ENCODE measurements at regions not wholly inside any gene's neighbourhood (a gene's known extent, or its start where the extent isn't known, plus 50 kb on each side); places are given as distances from the start of the nearest gene placed in this dataset.
"Not testable (repeated sequence)": the region's sequence is repeated elsewhere in the genome, so short reads cannot be mapped to it uniquely, and the experiment has no call there.

DNA sequence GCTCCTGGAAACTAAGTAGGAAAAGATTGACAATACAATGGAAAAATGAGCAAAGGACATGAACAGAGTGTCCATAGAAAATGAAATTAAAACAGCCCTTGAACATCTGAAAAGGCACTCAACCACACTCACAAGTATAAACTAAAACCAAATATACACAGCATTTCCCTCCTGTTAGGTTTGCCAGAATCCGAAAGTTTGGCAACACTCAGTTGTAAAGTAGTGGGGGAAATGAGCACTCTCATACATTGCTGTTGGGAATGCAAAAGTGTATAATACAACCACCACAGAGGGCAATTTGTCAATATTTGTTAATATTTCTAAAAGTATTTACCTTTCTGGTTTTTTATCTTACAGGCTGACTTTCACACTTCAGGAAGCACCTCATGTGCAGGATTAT lies 84.2 kb upstream of the TMEM164 start:
- no peak for DNase-seq (ENCODE audit: extremely low spot score)
- TF ChIP-seq TARDBP (IDR thresholded peaks at IDR 0.05) (no peak), HDGF (IDR thresholded peaks at IDR 0.05; ENCODE audit: borderline replicate concordance) (no peak), CTBP1 (IDR thresholded peaks at IDR 0.05; ENCODE audit: borderline replicate concordance) (no peak), FOXM1 (IDR thresholded peaks at IDR 0.05; ENCODE audit: borderline replicate concordance) (no peak)
- ChIA-PET CTCF (interaction anchor here (0.7 kb wide), 1 partner anchor 228 kb away, joined by 3 read pairs; no protein-coding TSS in a partner anchor), POLR2A (no interaction called here)

DNA sequence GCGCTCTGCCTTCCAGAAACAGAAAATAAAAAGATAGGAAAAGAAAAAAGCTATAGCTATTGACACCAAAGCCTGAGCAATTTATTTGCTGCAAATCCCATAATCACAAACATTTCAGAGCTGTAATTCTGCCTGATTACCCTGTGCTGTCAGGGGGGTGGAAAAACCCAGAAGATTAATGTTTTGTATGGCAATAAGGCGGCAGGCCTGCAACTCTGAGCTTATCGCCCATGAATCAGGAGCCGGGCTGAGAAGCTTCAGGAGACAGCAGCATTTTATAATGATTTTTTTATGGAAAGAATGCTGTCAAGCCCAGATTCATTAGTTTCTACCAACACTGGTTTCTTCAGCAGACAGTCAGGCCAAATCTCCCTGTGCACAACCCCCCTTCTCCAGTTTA lies 82.6 kb upstream of the TMEM164 start:
- CTCF ChIA-PET, result interaction anchor here (0.5 to 1.5 kb wide), 5 partner anchors 8 to 226 kb away, joined by 4 to 9 read pairs (median 6); no protein-coding TSS in a partner anchor
- DNase-seq (ENCODE audit: extremely low spot score), result no peak
- TF ChIP-seq SUZ12 (IDR thresholded peaks at IDR 0.05), result no peak
- TF ChIP-seq, protein P1, sequence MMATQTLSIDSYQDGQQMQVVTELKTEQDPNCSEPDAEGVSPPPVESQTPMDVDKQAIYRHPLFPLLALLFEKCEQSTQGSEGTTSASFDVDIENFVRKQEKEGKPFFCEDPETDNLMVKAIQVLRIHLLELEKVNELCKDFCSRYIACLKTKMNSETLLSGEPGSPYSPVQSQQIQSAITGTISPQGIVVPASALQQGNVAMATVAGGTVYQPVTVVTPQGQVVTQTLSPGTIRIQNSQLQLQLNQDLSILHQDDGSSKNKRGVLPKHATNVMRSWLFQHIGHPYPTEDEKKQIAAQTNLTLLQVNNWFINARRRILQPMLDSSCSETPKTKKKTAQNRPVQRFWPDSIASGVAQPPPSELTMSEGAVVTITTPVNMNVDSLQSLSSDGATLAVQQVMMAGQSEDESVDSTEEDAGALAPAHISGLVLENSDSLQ (IDR thresholded peaks at IDR 0.05), result peak; percentile 84
- TF ChIP-seq LEF1 (IDR thresholded peaks at IDR 0.05; ENCODE audit: borderline replicate concordance), result no peak
- POLR2A ChIA-PET, result no interaction called here

GRCh38 chrX:109920868-109921267 lies 82.0 kb upstream of the TMEM164 start:
- POLR2A ChIA-PET, result no interaction called here
- DNase-seq (ENCODE audit: extremely low spot score), result no peak
- CTCF ChIA-PET, result interaction anchor here (0.5 to 1.5 kb wide), 4 partner anchors 11 to 492 kb away, joined by 4 to 9 read pairs (median 6); no protein-coding TSS in a partner anchor
- TF ChIP-seq LEF1 (IDR thresholded peaks at IDR 0.05; ENCODE audit: borderline replicate concordance), result no peak
- TF ChIP-seq HDGF (IDR thresholded peaks at IDR 0.05; ENCODE audit: borderline replicate concordance), result no peak
- TF ChIP-seq, protein P1 (IDR thresholded peaks at IDR 0.05), result no peak
- no peak for TF ChIP-seq ELF4 (IDR thresholded peaks at IDR 0.05)
- TF ChIP-seq BHLHE40 (IDR thresholded peaks at IDR 0.05; ENCODE audit: borderline replicate concordance), result no peak
- TF ChIP-seq FOXK2 (IDR thresholded peaks at IDR 0.05), result no peak
- TF ChIP-seq ZNF384 (IDR thresholded peaks at IDR 0.05), result no peak

DNA sequence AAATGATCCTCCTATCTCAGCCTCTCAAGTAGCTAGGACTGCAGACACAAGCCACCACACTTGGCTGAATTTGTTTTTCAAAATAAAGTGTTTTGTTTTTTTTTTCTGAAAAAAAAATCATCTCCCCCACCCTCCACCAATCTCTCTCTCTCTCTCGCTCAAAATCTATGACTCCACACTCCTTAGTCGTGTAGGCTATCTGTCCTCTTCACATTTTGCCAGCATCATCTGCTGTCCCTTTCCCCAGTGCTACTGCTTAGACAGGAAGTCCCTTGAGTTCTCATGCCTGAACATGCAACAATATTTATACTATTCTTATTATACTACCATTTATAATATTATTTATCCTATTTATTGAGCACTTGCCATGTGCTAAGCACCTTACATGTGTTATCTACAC lies 80.7 kb upstream of the TMEM164 start:
- ChIA-PET POLR2A (no interaction called here), CTCF (interaction anchor here (0.7 kb wide), 1 partner anchor 54 kb away, joined by 4 read pairs; no protein-coding TSS in a partner anchor)
- no peak for TF ChIP-seq ARNT (IDR thresholded peaks at IDR 0.05)
- no peak for TF ChIP-seq LEF1 (IDR thresholded peaks at IDR 0.05; ENCODE audit: borderline replicate concordance)
- TF ChIP-seq ZNF384 (IDR thresholded peaks at IDR 0.05), result no peak
- TF ChIP-seq SP1 (IDR thresholded peaks at IDR 0.05), result no peak
- TF ChIP-seq TARDBP (IDR thresholded peaks at IDR 0.05), result no peak
- TF ChIP-seq NFRKB (IDR thresholded peaks at IDR 0.05), result no peak
- no peak for TF ChIP-seq L3MBTL2 (conservative IDR thresholded peaks at IDR 0.05)
- TF ChIP-seq FOXK2 (IDR thresholded peaks at IDR 0.05), result no peak
- TF ChIP-seq, protein P1 (IDR thresholded peaks at IDR 0.05), result no peak
- TF ChIP-seq FOXM1 (IDR thresholded peaks at IDR 0.05; ENCODE audit: borderline replicate concordance), result no peak
- TF ChIP-seq BHLHE40 (IDR thresholded peaks at IDR 0.05; ENCODE audit: borderline replicate concordance), result no peak
- TF ChIP-seq FOXA1 (IDR thresholded peaks at IDR 0.05), result no peak
- no peak for TF ChIP-seq HDGF (IDR thresholded peaks at IDR 0.05; ENCODE audit: borderline replicate concordance)
- no peak for TF ChIP-seq CTBP1 (IDR thresholded peaks at IDR 0.05; ENCODE audit: borderline replicate concordance)
- no peak for TF ChIP-seq ELF4 (IDR thresholded peaks at IDR 0.05)
- no peak for TF ChIP-seq SUZ12 (IDR thresholded peaks at IDR 0.05)
- no peak for DNase-seq (ENCODE audit: extremely low spot score)

DNA sequence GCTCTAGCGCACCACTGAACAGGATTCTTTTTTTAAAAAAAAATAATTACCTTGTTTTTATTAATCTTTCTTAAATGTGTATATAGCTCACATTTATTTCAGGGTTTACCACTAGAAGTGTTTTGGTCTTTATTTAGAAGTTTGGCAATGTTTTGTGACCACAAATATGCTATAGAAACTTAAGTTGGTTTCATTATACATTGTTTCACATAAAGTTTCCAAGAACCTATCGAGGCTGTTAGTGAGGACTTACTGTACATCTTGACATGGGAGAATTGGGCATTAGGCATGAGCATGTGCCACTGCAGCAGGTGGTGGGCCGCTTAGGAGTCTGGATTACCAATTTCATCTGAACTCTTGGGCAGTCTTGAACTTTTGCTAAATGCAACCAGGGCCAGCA lies 77.9 kb upstream of the TMEM164 start:
- DNase-seq (ENCODE audit: extremely low spot score); POLR2A ChIA-PET: not testable (repeated sequence)
- CTCF ChIA-PET, result interaction anchor here (0.6 to 1.0 kb wide), 3 partner anchors 9 to 462 kb away, joined by 3 read pairs; no protein-coding TSS in a partner anchor

DNA sequence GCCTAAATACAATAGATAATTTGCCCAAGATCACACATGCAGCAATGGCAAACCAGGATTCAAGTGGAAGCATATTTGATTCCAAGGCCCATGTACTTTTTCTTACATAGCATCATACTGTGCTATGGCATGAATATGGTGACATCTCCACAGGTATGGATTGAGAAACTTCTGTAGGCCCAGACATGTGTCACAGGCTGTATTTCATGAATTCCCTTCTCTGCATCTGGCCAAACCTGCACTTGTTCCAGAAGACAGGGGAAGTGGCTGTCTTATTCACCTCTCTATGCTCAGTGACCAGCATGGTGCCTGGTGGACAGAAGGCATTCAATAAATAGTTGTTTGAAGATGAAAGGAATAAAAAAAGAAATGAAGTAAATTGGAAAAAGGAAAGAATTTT lies 77.3 kb upstream of the TMEM164 start:
- TF ChIP-seq CTBP1 (IDR thresholded peaks at IDR 0.05; ENCODE audit: borderline replicate concordance), result no peak
- ChIA-PET POLR2A (no interaction called here), CTCF (no interaction called here)
- no peak for DNase-seq (ENCODE audit: extremely low spot score)

DNA sequence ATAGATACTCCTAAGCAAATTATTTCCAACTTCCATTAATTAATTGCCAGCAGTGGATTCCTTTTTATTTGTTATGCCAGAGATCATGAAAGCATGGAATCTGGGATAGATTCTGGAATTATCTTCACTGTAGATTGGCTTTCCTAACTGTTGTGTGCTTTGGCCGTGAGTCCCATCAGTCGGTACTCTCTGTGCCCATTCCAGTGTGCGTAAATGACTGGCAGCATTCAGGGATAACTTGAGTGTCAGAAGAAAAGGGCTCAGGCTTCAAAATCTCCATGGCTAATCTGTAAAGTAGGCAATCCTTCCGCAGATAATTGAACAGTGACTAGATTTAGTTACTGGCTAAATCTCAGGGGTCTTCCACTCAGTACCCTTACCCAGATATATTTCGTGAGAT lies 76.8 kb upstream of the TMEM164 start:
- no peak for DNase-seq (ENCODE audit: extremely low spot score)
- ChIA-PET POLR2A (no interaction called here), CTCF (no interaction called here)
- TF ChIP-seq HDGF (IDR thresholded peaks at IDR 0.05; ENCODE audit: borderline replicate concordance) (no peak), ZNF384 (IDR thresholded peaks at IDR 0.05) (no peak), L3MBTL2 (conservative IDR thresholded peaks at IDR 0.05) (no peak), LEF1 (IDR thresholded peaks at IDR 0.05; ENCODE audit: borderline replicate concordance) (no peak), SP1 (IDR thresholded peaks at IDR 0.05) (no peak), FOXM1 (IDR thresholded peaks at IDR 0.05; ENCODE audit: borderline replicate concordance) (no peak), FOXK2 (IDR thresholded peaks at IDR 0.05) (no peak), BHLHE40 (IDR thresholded peaks at IDR 0.05; ENCODE audit: borderline replicate concordance) (no peak), TARDBP (IDR thresholded peaks at IDR 0.05) (no peak), ARNT (IDR thresholded peaks at IDR 0.05) (no peak), CTBP1 (IDR thresholded peaks at IDR 0.05; ENCODE audit: borderline replicate concordance) (no peak)
- TF ChIP-seq, protein P1 (IDR thresholded peaks at IDR 0.05), result no peak

All from HEK293T (cell line).